ENCODE measurements at regions not wholly inside any gene's neighbourhood (a gene's known extent, or its start where the extent isn't known, plus 50 kb on each side); places are given as distances from the start of the nearest gene placed in this dataset.

- TF ChIP-seq CTCF (IDR thresholded peaks at IDR 0.05 in 8 of 11, conservative IDR thresholded peaks at IDR 0.05 in 3 of 11) (no peak), POLR2A (IDR thresholded peaks at IDR 0.05) (no peak), POLR2AphosphoS5 (IDR thresholded peaks at IDR 0.05) (no peak)
Measured at GRCh38 chr3:64440498-64440897, 215.2 kb upstream of the PRICKLE2 start.

Measured in spleen (tissue), 7 donors.